M059J (cell line): ENCODE measurements at regions not wholly inside any gene's neighbourhood (a gene's known extent, or its start where the extent isn't known, plus 50 kb on each side); places are given as distances from the start of the nearest gene placed in this dataset.

Experiments used
- DNase-seq: peaks from one replicate; pipeline ENCODE4 v3.0.0-alpha.2; 2012; ENCODE audit warnings: low read depth

- DNase-seq, result no peak
Observed at GRCh38 chr2:108067820-108068405, 81.6 kb downstream of the SLC5A7 start.

GRCh38 chr2:108069515-108070310, 83.4 kb downstream of the SLC5A7 start:
- no peak for DNase-seq

GRCh38 chr2:108073415-108074072, 87.2 kb downstream of the SLC5A7 start:
- DNase-seq, result no peak

DNA sequence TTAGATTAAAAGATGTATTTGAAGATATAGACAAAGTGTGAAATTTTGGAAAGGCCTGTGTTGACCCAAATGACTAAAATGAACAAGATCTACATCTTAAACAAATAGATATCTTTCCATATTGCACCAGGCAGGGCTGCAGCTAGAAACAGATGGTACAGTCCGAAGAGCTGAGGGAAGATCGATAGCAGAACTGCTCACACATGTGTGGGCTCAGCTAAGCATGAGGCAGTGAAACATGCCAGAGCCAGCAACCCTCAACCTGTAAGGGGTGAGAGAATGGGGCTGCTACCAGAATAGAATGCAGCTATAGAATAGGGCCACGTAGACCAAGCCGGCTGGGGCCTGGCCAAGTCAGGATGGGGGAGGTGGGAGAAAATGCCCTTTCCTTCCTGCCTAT, 87.8 kb downstream of the SLC5A7 start:
- no peak for DNase-seq

GRCh38 chr2:108074946-108075345, 88.6 kb downstream of the SLC5A7 start:
- DNase-seq, result no peak

GRCh38 chr2:108076527-108076926, 90.2 kb downstream of the SLC5A7 start:
- DNase-seq, result no peak

GRCh38 chr2:108079736-108080135, 93.4 kb downstream of the SLC5A7 start:
- DNase-seq, result no peak

- no peak for DNase-seq
Observed at GRCh38 chr2:108080177-108080576, 93.9 kb downstream of the SLC5A7 start.

- DNase-seq, result no peak
Observed at GRCh38 chr2:108082978-108083377, 96.7 kb downstream of the SLC5A7 start.

DNA sequence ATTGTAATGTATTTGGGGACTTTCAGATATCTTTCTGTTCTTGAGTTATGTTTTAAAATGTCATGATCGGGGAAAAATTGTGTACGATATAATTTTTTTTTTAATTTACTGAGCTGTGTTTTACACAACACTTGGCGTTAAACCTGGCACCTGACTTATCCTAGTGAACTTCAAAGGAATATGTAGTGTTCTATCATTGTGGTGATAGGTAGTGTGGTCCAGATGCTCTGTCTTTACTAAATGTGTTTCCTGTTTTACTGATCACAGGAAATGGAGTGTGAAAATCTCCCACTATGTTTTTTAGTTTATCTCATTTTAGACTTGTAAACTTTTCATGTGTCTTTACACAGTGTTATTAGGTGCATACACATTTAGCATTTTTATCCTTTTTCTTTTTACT, 98.0 kb downstream of the SLC5A7 start:
- no peak for DNase-seq

DNA sequence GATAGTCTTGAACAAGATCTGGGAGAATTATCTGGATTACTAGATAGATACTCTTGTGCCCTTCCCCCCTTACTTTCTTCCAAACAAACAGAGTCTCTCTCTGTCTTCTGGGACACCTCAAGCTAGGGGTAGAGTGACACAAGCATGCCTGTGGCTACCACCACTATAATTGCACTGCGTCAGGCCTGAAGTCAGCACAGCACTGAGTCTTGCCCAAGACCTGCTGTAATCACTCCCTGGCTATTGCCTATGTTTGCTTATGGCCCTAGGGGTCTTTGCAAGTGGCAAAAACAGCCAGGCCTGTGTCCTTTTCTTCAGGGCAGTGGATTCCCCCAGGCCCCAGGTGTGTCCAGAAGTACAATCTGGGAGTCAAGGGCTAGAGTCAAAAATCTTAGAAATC, 106.6 kb downstream of the SLC5A7 start:
- no peak for DNase-seq

DNA sequence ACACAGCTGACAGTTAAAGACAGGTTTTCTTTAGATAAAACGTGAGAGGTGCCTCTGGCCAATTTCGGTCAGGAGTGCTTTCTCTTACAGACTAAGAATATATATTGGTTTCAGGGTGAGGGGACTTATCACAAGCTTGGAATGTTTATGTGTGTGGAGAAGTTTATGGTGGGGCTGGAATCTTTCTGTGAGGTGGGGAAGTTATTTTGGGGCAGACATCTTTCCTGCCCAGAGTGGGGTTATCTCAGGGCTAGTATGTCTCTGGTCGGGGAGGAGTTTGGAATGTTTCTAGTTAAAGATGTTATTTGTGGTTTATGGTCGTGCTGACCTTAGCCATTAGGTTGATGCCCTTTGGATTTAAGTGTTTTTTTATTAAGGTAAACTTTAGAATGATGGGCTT, 115.2 kb downstream of the SLC5A7 start:
- no peak for DNase-seq

GRCh38 chr2:108106731-108107130, 120.4 kb downstream of the SLC5A7 start:
- no peak for DNase-seq

- DNase-seq, result no peak
Observed at GRCh38 chr2:108111936-108112335, 125.6 kb downstream of the SLC5A7 start.

DNA sequence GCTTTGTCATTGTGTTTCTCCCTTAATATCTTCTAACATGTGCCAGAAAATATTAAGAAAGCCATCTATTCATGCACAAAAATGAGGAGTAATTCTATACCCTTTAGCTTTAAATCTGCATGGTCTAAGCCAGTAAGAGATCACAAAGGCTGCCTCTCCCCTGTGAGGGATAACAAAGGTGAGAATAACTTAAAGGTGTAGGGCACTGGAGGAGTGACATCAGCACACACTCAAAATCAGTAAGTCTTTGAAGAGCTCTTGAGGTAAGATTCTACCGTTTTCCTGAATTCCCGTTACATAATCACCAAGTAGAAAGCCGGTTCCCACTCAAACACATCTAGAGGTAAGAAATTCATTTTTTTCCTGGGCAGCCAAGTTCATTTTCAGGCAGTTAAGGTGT, 123.9 kb upstream of the SULT1C3 start:
- no peak for DNase-seq

GRCh38 chr2:108118996-108119395, 120.8 kb upstream of the SULT1C3 start:
- DNase-seq, result no peak

GRCh38 chr2:108119492-108119891, 120.3 kb upstream of the SULT1C3 start:
- no peak for DNase-seq

DNA sequence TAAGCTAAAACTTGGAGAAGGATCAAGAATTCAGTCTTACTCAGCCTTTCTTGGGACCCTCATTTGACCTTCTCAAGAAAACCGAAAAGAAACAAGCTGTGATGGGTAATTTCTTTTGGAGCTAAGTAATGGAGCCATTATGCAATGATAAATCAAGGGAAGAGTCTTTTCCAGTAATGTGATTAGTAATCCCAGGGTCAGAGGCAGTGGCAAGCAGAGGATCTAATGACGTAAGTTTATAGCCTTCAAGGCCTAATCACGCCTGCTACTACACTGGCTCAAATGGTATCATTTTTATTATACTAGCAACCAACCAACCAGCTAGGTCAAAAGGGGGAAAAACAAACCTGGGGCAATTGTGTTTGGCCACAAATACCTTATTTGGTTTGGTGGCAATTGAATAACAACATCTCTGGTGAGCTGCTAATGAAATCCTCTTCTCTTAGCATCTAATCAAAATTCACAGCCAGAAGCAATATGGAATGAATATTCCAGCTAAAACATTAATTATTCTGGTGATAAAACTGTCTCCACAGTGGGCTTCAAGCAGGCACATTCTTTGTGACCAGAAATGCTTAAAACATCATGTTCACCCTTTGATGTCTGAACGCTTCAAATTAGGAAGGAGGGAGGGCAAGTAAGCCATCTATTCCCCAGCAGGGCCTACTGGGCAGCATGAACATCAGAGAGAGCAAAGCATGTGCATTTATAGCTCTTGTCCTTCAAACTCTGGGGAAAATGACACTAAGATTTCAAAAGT, 114.9 kb upstream of the SULT1C3 start:
- peak; percentile 7 for DNase-seq

DNA sequence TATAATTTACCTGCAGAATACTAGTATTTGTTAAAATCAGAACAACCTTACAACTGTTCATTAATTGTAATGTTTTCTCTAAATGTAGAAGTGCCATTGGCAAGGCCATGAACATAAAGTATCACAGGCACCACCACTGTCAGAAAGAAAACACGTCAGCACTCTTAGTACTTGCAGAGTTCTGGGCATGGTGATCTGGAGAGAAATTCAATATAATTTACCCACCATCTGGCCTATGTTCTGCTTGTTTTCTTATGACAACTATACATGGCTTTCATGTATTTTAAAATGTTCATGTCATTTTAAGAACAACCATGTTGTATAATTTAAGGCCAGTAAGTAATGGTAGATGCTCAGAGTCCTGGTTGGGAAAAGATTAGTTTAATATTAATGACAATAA, 114.2 kb upstream of the SULT1C3 start:
- no peak for DNase-seq

DNA sequence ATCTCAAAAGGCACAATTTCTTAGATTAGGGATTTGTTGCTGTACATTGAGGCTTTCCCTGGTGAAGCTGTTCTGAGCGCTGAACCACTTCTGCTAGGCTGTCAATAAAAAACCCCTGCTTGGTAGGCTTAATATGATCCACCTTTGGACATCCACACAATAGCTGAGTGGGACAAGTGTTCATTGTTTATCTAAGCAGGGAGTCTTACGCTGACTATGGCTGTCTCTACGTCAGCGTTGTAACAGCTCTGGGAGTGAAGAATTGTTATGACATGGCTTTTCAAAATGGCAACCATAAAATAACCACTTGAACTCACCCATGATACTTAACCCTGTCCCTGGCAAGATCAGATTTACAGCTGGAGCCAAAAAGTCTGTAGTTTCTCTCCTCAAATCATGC, 111.5 kb upstream of the SULT1C3 start:
- no peak for DNase-seq

GRCh38 chr2:108129636-108130035, 110.1 kb upstream of the SULT1C3 start:
- DNase-seq, result no peak

DNA sequence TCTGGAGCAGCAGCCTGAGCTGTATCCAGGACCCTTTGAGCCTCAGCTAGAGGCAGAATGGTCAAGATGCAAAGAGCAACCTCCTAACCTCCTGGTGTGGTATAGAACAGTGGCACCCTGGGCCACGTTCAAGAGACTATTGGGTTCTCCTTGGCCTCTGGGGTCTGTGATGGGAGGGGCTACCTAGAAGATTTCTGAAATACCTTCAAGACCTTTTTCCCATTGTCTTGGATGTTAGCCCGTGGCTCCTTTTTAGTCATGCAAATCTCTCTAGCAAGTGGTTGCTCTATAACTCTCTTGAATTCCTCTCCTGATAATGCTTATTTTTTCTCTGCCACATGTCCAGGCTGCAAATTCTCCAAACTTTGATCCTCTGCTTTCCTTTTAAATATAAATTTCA, 106.3 kb upstream of the SULT1C3 start:
- no peak for DNase-seq
